ENCODE measurements at regions not wholly inside any gene's neighbourhood (a gene's known extent, or its start where the extent isn't known, plus 50 kb on each side); places are given as distances from the start of the nearest gene placed in this dataset.
"Not testable (repeated sequence)": the region's sequence is repeated elsewhere in the genome, so short reads cannot be mapped to it uniquely, and the experiment has no call there.

DNA sequence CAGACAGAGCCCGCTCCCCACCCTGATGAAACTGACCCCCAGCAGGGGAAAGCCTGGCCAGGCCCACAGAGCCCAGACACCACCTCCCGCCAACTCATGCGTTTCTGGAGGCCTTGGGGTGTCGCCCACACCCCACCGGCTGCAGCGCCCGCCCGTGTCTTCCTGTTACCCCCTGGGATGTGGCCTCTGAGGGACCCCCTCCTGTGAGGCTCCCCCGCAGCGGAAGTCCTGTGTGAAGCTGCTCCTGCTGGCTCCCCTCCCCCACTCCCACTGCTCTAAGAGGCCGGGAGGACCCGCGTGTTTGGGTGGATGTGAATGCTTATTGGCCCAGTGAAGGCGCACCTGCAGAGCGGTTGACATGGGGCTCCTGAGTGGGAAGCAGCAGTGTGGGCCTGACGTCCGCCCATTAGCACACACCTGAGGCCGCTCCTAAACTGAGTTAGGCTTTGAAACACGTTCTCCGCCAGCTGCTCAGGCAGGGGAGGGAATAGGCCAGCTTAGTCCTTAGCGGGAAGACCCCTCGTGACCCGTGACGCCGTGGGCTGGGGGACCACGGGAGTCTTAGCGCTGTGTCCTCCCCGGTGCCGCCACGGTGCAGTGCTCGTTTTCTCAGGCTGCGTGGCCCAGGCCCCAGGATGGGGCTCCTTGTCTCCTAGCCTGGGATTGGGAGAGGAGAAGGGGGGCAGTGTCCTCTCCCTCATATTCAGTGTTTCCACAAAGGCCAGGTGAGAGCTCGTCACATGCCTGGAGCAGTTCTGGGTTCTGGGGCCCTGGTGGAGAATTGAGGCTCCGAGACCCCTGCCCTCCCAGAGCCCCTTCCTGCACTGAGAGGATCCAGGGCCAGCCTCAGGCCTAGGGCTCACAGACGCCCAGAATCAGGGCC is 323.4 kb upstream of the SFSWAP start:
- no peak for TF ChIP-seq CTCF (IDR thresholded peaks at IDR 0.05)
- ATAC-seq (ENCODE audit: insufficient number of reproducible peaks, low FRiP score, low read depth) (no peak), DNase-seq (ENCODE audit: low spot score) (no peak)
- Histone ChIP-seq H3K36me3 (no peaks in the 10 kb centered on the region), H3K9me3 (no peaks in the 10 kb centered on the region), H3K27ac (no peak overlapping the region), H3K4me1 (ENCODE audit: control insufficient read depth in 1 of 2, low read depth in 2 of 2) (no peaks in the 10 kb centered on the region), H3K4me3 (no peak overlapping the region), H3K27me3 (replicated peaks; ENCODE audit: insufficient read depth) (no peaks in the 10 kb centered on the region)

DNA sequence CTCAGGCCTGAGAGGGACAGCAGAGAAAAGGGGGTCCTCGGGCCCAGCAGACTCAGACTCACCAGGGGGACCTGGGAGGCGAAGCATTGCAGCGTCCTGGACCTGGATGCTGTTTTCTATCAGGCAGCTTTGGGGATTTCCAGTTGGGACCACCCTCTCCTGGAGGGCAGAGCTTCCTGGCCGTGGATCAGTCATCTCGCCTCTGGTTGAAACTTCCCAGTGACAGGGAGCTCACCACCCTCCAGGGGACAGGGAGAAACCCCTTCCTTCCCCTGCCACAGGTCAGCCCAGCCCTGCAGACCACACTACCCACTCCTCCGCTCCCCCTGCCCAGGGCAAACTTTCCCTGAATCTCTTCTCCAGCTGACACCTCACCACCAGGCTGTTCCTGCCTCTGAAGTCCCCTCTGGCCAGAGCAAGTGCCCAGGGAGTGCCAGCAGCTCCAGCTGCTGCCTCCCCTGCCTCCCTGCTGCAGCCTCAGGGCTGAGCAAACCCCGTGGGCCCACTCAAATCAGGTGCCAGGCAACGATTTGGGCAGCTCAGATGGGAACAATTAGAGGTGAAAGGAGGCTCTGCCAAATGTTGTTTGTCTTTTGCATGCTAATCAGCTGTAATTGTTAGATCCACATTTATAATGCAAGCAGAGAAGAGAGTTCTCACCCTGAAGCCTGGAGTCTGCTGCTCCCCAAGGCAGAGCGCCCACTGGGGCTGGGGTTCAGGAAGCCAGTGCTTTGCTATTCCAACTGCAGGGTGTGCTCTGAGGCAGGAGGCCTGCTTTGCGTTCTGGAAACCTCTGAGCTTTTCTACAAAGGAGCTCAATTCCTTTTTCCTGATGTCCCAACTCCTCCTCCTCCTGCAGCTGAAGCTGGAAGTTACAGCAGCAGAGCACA is 322.5 kb upstream of the SFSWAP start:
- not testable (repeated sequence) for H3K36me3 ChIP-seq; H3K9me3 ChIP-seq; H3K27ac ChIP-seq; H3K27me3 ChIP-seq (replicated peaks; ENCODE audit: insufficient read depth); ATAC-seq (ENCODE audit: insufficient number of reproducible peaks, low FRiP score, low read depth); DNase-seq (ENCODE audit: low spot score); H3K4me3 ChIP-seq; H3K4me1 ChIP-seq (ENCODE audit: control insufficient read depth in 1 of 2, low read depth in 2 of 2)

DNA sequence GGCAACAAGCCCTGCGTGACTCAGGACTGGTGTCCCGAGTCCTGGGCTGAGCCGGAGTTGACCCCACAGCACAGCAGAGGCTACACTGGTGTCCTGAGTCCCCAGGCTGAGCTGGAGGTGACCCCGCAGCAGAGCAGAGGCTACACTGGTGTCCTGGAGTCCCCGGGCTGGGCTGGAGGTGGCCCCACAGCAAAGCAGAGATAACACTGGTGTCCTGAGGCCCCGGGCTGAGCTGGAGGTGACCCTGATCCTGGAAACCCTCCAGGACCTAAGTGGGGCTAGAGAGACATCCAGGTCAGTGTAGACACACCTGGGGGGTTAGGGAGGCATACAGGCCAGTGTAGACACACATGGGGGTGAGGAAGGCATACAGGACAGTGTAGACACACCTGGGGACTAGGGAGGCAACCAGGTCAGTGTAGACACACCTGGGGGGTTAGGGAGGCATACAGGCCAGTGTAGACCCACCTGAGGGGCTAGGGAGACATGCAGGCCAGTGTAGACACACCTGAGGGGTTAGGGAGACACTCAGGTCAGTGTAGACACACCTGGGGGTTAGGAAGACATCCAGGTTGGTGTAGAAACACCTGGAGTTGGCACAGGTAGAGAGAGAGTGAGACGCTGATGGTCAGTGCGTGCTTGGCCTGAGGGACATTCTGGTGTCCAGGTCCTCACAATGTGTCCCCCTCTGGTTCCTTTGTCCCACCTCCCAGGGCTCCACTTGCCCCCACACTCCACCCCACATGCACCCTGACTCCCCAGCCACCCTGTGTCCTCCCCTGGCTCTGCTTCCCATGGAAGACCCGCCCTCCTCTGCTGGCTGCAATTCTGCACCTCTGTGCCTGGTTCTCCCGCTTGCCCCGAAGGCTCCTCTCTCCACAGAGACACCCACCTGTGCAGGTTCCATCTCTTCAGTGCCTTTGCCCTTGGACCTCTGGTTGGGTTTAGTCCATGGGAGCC is 321.6 kb upstream of the SFSWAP start:
- ATAC-seq (ENCODE audit: insufficient number of reproducible peaks, low FRiP score, low read depth) (no peak), DNase-seq (ENCODE audit: low spot score) (no peak)
- Histone ChIP-seq H3K27me3 (replicated peaks; ENCODE audit: insufficient read depth) (no peaks in the 10 kb centered on the region), H3K4me1 (ENCODE audit: control insufficient read depth in 1 of 2, low read depth in 2 of 2) (no peaks in the 10 kb centered on the region), H3K36me3 (no peaks in the 10 kb centered on the region), H3K9me3 (no peaks in the 10 kb centered on the region), H3K27ac (no peak overlapping the region), H3K4me3 (no peak overlapping the region)
- no peak for TF ChIP-seq CTCF (IDR thresholded peaks at IDR 0.05)

DNA sequence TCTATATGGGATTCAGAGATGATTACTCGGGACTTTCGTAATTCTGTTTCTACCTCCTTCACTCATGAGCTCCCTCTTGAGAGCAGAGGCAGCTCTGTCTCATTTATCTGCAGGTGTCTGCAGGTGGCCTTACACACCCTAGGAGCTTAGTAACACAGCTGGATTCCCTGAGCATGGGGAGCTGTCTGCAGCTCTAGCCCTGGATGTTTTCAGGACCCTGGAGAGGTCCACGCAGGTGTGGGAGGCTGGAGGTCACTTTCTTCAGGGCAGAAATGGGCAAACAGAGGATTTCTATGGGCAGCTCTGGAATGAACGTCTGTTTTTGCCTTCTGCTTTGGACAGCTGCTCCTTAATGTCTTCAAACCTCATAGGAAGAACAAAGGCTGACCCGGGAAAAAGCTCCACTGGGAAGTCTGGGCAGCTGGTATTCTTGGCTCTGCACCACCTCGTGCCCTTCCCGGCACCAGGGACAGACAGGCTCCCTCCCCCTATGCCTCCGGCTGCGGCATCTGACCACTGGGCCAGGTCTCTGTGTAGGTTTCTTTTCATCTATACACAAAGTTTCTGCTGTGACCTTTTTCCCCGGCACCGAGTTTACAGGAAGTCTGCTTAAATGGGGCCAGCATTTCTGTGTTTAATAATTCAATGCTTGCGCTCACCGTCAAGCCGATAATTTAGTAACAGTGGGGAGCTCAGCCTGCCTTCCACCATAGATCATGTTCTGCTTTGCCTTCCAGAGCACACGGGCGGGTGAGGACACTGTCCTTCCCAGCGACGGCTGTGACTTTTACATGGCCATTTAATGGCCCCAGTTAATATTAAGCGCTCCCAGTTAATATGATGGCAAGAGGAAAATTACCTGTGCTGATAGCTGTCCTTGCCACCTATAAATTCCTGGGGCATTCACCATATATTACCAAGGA is 320.2 kb upstream of the SFSWAP start:
- no peak for TF ChIP-seq CTCF (IDR thresholded peaks at IDR 0.05)
- no peaks in the 10 kb centered on the region for H3K4me1 ChIP-seq (ENCODE audit: control insufficient read depth in 1 of 2, low read depth in 2 of 2)
- no peaks in the 10 kb centered on the region for H3K27me3 ChIP-seq (replicated peaks; ENCODE audit: insufficient read depth)
- DNase-seq (ENCODE audit: low spot score): no peak
- H3K4me3 ChIP-seq: no peak overlapping the region
- H3K27ac ChIP-seq: no peak overlapping the region
- ATAC-seq (ENCODE audit: insufficient number of reproducible peaks, low FRiP score, low read depth): no peak
- H3K9me3 ChIP-seq: no peaks in the 10 kb centered on the region
- H3K36me3 ChIP-seq: no peaks in the 10 kb centered on the region

GRCh38 chr12:131391399-131391798 is 319.5 kb upstream of the SFSWAP start:
- no peak overlapping the region for H3K4me3 ChIP-seq
- no peak for TF ChIP-seq CTCF (IDR thresholded peaks at IDR 0.05)
- no peak overlapping the region for H3K27ac ChIP-seq
- DNase-seq (ENCODE audit: low spot score): no peak
- no peaks in the 10 kb centered on the region for H3K27me3 ChIP-seq (replicated peaks; ENCODE audit: insufficient read depth)
- H3K4me1 ChIP-seq (ENCODE audit: control insufficient read depth in 1 of 2, low read depth in 2 of 2): no peaks in the 10 kb centered on the region
- H3K36me3 ChIP-seq: no peaks in the 10 kb centered on the region
- no peak for ATAC-seq (ENCODE audit: insufficient number of reproducible peaks, low FRiP score, low read depth)
- no peaks in the 10 kb centered on the region for H3K9me3 ChIP-seq

GRCh38 chr12:131394752-131395151 is 316.1 kb upstream of the SFSWAP start:
- H3K4me1 ChIP-seq (ENCODE audit: control insufficient read depth in 1 of 2, low read depth in 2 of 2); H3K27me3 ChIP-seq (replicated peaks; ENCODE audit: insufficient read depth); H3K4me3 ChIP-seq; H3K27ac ChIP-seq; DNase-seq (ENCODE audit: low spot score); H3K9me3 ChIP-seq; ATAC-seq (ENCODE audit: insufficient number of reproducible peaks, low FRiP score, low read depth); H3K36me3 ChIP-seq: not testable (repeated sequence)

DNA sequence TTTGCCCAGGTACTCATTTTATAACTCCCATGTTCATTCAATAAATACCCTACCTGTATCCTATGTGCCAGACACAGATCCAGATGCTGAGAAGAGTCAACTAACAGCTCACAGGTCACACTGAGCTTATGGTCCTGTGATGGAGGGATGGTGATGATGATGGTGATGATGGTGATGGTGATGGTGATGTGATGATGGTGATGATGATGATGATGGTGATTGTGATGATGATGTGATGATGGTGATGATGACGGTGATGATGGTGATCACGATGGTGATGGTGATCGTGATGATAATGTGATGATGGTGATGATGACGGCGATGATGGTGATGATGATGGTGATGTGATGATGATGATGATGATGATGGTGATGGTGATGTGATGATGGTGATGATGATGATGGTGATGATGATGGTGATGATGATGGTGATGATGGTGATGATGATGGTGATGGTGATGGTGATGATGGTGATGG is 315.6 kb upstream of the SFSWAP start:
- H3K4me1 ChIP-seq (ENCODE audit: control insufficient read depth in 1 of 2, low read depth in 2 of 2); ATAC-seq (ENCODE audit: insufficient number of reproducible peaks, low FRiP score, low read depth); H3K9me3 ChIP-seq; DNase-seq (ENCODE audit: low spot score); H3K4me3 ChIP-seq; H3K27ac ChIP-seq; H3K27me3 ChIP-seq (replicated peaks; ENCODE audit: insufficient read depth); H3K36me3 ChIP-seq: not testable (repeated sequence)

Measured in thoracic aorta (tissue), 2 donors.